Activated effector memory CD4-positive, alpha-beta T cell treated with Interleukin-2 at 50 U/mL for 16 hours (primary cell): ENCODE measurements at regions not wholly inside any gene's neighbourhood (a gene's known extent, or its start where the extent isn't known, plus 50 kb on each side); places are given as distances from the start of the nearest gene placed in this dataset.
"Not testable (repeated sequence)": the region's sequence is repeated elsewhere in the genome, so short reads cannot be mapped to it uniquely, and the experiment has no call there.

Experiments used
- DNase-seq: peaks from one replicate; pipeline ENCODE4 v3.0.0-alpha.2; 2020

DNA sequence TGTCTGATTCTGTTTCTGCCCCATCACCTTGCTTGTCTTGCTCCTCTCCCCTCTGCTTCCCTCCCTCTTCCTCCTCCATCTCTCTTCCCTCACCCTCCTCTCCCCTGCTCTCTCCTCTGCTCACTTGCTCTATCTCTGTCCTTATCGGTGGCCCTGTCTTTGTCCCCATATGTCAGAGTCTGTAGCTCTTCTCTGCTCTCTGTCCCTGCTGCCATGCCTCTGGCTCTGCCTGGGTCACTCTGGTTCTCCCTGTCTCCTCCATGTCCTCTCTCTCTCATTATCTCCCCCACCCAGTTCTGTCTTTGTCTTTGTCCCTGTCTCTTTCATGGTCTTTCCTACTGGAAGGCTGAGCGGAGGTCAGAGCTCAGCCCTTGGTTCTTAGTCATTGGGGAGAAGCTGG, 169.1 kb upstream of the NLRP1 start:
- no peak for DNase-seq

DNA sequence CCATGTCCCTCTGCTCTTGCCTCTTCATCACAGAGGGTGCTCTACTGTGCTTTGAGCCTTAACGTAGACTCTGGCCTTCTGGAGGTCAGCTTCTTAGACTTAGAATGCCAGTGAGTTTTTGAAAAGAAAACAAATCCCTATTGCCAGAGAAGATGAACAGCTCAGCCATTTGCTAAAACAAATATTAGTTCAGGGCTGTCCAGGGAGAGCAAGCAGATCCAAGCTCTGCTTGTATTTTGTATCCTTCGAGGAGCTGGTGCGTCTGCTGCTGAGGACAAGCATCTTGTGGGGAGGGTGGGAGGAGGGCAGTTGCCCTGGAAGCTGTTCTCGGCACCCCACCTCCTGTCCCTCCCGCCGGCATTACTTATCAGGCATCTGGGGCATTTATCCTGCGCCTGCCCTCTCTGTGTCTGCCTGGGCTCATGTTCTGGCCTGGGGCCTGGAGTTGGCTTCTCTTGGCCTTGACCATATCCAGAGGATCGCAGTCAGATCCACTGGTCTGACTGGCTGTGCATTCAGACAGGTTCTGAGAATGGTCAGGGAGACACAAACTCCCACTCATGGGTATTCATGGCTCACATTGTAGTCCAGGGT, 173.1 kb upstream of the NLRP1 start:
- no peak for DNase-seq

DNA sequence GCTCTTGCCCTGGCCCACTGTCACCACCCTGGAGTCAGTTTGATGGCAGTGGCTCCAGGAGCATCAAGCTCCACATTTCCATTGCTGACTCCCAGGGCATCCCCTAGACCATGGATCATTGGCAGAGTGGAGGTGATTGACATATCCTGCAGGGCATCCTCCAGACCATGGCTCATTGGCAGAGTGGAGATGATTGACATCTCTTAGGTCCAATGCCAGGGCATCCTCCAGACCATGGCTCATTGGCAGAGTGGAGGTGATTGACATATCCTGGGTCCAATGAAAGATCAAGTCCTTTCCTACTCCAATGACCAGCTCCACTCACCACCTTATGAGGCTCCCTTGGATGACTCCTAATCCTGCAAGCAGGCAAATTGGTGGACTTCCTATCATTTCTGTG, 174.3 kb upstream of the NLRP1 start:
- no peak for DNase-seq

DNA sequence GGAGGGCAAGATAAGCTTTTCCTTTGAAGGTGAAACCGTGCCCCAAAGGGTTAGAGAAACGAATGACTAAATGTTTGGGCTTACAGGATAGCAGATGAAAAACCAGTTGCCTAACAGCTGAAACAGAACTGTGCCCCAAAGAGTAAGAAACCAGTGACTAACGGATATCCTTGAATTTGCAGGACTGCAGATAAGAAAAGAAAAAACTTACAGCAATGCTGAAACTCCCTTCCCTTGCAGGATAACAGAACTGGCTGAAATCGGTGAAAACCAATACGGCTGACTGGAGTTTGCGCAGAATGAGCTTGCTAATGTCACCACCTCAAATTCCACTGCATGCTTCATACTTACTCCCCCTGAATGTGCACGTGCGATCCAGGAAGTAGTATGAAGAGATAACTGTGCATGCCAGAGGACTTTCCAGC, 175.2 kb upstream of the NLRP1 start:
- no peak for DNase-seq

DNA sequence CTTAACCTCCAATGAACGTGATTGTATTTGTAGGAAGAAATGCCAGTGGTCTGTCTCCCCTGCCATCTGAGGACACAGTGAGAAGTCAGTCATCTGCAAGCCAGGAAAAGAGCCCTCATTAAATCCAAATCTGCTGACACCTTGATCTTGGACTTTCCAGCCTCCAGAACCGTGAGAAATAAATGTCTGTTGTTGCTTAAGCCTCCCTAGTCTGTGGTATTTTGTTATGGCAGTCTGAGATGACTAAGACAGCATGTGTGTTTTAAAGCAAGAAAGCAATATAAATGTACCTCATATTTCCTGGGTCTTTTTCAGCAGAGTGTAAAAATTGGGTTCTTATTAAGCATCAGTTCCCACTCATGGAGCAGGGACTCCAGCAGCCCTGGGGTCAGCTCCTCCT, 177.9 kb upstream of the NLRP1 start:
- no peak for DNase-seq

DNA sequence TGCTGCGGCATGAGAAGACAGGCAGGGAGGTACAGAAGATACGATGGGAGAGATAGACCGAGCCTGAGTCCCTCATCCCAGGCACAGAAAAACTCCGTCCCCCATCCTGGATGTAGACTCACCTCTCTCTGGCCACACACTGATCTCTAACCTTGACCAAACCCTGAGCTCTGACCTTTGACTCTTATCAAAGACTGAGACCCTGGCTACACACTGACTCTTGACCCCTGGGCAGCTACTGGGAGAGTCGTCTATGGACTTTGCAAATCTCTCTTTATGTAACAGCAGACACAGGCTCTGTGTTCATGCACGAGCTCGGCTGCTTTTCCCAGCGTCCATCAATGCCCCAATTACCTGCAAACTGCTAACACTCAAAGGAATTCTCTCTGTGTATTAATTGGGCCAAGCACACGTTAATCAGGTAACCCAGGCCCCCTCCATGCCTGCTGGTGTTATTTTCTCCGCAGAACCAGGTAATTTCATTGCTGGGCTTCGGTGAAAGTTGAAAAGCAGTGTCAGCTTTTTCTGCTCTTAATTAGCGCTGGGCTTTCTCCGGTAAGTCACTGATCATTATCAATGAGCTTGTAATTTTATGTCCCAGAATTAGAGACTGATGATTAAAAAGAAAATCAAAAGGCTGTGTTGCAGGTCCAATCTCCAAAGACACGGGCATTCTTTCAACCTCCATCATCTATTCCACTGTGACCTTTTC, 179.4 kb upstream of the NLRP1 start:
- no peak for DNase-seq

DNA sequence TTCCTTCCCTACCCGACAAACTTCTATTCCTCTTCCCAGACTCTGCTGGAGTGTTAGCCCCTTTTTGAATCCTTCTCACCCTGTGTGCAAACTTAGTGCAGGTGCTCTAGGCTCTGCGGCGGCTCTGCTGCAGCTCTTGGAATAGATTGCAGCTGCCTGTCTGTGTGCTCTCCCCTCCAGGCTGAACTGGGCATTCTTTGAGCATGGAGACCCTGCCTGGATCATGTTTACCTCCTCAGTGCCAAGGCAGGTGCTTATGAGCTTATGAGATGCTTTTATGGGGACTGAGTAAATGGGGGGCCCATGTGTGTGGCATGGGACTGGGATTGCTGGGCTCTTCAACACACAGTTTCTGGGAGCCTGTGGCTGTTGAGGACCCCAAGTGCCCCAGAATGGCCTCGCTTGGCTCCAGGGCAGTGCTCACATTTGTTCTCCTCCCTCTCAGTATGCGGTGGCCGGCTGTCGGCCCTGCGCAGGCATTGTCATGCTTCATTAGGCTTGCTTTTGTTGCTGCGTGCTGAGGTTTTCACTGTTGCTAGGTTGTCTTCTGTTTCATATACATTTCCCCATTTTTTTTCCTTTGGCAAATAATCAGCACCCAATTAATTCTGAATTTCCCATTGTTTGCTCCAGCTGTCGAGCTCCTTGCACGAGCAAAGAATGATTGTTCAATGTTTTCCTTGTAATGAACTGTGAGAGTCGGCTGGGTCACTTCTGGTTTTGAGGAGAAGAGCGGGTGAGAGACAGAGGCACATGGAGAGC, 185.5 kb upstream of the NLRP1 start:
- DNase-seq = no peak

DNA sequence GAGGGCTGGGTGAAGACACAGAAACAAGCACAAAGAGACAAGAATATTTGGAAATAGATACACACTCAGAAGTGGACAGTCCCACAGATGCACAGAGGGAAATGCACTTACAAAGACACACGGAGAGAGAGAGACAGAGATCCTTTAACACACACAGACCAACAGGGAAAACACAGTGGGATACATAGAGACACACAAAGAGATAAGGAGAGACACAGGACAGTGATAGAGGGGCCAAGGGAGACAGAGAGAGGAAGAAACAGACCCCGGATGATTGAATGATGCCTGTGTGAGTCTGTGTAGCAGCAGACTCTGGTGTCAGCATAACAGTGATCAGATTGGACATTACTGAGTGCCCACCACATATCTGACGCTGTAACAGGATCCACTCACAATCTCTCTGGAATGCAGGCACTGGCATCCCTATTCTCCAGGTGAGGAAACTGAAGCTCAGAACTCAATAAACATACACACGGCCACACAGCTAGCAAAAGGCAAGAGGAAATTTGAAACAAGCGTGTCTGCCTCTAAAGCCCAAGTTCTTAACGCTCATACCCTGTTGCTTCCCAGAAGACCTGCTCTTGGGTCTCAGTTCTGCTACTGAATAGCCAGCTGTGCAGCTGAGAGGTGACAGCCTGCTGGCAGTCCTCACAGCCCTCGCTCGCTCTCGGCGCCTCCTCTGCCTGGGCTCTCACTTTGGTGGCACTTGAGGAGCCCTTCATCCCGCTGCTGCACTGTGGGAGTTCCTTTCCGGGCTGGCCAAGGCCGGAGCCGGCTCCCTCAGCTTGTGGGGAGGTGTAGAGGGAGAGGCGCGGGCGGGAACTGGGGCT, 186.3 kb upstream of the NLRP1 start:
- no peak for DNase-seq

DNA sequence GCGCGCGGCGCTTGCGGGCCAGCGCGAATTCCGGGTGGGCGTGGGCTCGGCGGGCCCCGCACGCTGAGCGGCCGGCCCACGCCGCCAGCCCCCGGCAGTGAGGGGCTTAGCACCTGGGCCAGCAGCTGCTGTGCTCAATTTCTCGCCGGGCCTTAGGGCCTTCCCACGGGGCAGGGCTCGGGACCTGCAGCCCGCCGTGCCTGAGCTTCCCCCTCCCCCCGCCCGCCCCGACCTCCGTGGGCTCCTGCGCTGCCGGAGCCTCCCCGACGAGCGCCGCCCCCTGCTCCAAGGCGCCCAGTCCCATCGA, 186.9 kb upstream of the NLRP1 start:
- DNase-seq = not testable (repeated sequence)

DNA sequence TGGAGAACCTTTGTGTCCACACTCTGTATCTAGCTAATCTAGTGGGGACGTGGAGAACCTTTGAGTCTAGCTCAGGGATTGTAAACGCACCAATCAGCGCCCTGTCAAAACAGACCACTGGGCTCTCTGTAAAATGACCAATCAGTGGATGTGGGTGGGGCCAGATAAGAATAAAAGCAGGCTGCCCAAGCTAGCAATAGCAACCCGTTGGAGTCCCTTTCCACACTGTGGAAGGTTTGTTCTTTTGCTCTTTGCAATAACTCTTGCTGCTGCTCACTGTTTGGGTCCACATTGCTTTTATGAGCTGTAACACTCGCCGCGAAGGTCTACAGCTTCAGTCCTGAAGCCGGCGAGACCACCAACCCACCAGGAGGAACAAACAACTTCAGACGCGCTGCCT, 187.7 kb upstream of the NLRP1 start:
- not testable (repeated sequence) for DNase-seq

DNA sequence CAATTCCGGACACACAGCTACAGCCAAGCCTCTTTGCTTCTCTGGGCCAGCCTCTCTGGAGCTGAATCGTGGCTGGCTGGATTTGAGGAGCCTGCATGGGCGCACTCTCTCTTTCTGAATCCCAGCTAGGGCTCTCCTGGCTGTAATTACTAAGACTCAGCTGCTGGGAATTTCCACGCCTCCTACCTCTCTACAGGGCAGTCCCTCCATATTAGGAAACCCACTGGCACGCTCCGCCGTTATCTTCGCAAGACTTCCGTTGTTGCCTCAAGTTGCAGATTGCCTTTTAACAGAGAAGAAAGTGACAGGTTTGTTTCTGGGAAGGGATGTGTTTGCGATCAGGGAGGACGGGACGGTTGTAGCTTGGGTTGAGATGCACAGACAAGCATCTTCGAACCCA, 188.4 kb upstream of the NLRP1 start:
- DNase-seq = no peak

DNA sequence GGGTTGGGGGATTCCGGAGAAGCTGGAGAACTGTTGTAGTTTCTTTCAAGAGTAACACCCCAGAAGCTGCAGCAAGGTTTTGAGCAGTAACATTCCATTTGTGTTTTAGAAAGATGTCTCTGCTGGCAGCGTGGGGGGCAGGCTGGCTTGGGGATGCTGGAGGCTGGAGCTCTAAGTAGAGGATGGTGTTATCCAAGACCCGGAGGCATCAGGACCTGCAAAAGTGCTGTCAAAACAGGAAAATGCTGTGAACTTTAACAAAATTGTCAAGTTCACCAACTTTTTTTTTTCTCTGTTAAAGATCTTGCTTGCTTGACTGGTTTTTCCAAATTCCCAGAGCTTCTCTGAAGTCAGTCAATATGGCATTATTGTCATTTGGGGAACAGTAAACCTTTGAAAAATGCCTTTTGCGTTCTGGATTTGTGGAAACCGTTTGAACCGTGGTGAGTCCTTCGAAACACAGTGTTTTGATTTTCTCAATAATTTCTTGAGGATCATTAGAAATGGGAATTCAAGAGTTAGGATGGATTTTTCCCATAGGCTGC, 189.6 kb upstream of the NLRP1 start:
- no peak for DNase-seq

DNA sequence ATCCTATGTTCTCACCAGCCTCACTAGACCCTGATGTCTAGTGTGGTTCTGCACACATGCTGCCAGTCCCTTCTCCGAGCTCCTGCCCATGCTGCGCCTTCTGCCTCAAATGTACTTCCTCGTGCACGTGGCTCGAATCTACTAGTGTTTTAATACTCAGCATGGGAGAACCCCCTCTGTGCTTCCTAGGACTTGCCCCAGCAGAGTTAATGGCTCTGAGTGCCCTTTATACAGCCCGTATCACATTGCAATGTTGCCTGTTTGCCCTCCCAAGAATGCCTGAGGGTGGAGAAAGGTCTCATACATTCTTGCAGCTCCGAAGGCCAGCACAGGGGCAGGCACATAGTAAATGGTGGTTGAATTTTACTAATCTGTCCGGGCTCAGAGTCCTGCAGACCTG, 190.8 kb upstream of the NLRP1 start:
- DNase-seq = no peak

DNA sequence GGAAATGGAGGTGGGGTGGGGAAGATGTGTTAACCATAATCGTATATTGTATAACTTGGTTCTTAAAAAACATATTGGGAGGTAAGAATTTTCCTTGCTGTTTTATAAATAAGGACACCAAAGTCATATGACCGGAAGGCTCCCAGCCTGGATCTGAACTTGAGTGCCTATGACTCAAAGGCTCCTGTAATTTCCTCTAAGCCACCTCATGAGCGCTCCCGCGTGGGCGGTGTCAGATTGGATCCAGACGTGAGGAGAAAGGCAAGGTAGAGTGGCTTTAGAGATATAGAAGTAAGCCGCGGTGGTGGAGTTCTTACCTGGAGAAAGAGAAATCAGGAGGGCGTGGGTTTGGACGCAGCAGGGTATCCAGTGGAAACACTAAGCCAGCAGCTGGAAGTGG, 196.2 kb upstream of the NLRP1 start:
- DNase-seq = no peak

DNA sequence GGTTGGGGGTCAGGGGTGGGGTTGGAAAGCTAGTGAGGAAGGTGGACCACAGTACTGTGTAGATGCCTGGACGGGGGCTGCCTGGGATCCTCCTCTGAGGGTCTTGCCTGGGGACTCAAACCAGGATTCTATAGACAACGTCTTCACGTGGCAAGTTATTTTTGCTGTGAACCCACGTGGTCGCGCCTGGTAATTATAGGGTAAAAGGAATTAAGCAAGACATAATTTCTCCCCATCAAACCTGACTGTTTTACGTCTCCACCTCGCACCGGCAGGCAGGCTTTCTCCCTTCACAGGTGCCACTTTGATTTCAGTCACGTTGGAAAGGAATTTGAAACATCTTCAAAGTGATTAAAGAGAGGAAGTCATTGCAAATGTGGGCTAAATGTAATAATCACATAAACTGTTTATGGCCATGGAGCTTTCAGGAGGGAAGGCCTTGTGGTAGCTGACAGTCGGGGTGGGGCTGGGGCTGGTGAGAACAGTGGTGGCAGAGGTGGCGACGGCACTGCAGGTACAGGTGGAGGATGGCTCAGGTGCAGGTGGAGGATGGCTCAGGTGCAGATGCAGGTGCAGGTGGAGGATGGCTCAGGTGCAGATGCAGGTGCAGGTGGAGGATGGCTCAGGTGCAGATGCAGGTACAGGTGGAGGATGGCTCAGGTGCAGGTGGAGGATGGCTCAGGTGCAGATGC, 197.1 kb upstream of the NLRP1 start:
- no peak for DNase-seq

DNA sequence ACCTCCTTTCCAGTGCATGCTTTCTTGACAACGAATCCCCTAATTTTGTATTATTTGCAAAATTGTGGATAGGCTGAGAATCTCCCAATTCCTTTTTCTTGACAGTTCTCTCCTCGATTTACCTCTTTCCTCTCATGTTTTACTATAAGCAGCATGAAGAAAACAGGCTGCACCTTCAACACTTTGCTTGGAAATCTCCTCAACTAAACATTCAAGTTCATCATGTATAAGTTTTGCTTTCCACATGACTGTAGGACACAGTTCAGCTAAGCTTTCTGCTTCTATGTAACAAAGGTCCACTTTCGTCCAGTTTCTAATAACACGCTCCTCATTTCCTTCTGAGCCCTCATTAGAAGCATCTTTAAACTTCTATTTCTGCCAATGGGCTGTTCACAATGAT, 199.0 kb upstream of the NLRP1 start:
- DNase-seq = no peak

DNA sequence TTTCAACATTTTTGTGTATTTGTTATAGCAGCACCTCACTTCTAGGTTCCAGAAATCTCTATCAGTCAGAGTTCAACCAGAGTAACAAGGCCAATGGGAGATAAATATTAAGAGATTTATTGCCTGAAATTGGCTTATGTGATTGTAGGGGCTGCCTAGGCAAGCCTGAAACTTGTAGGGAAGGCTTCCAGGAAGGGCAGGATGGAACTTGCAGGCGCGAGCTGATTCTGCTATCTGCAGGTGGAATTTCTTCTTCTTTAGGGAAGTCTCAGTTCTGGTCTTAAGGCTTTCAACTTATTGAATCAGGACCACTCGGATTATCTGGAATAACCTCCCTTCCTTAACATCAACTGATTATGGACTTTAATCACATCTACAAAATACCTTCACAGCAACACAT, 199.5 kb upstream of the NLRP1 start:
- DNase-seq = no peak

DNA sequence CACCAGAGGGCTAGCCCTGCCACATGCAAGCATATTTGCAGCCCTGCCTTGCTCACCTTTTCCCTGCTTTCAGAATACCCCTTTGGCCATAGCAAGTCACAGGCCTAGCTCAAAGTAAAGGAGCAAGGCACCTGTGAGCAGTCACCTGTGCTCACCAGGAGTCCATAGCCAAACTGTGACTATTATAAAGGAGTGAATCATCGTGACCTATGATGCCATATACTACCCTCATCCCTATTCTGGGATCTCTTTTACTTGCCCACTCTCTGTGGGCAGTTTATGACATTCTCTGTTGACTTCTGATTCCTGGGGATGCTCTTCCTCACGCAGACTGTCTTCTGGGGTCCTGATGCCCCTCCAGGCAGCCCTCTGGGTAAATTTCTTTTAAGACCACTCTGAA, 200.5 kb upstream of the NLRP1 start:
- DNase-seq = no peak

DNA sequence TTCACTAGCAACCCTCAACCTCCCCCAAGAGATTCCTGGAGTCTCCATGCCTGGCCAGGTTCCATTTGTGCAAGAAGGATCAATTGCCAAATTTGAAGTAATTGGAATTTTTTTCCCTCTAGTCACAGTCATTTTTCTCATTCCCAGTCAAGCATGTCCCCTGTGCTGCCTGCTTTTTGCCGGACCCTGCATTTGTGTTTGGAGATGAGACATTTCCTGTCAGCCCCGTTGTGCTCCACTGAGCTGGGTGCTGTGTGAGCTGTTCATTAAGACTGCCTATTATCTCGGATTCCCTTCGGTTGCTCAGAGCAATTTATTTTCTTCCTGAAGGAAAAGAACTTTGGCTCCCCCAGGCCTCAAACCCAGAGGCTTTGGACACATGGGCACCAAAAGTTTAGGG, 201.0 kb upstream of the NLRP1 start:
- no peak for DNase-seq

DNA sequence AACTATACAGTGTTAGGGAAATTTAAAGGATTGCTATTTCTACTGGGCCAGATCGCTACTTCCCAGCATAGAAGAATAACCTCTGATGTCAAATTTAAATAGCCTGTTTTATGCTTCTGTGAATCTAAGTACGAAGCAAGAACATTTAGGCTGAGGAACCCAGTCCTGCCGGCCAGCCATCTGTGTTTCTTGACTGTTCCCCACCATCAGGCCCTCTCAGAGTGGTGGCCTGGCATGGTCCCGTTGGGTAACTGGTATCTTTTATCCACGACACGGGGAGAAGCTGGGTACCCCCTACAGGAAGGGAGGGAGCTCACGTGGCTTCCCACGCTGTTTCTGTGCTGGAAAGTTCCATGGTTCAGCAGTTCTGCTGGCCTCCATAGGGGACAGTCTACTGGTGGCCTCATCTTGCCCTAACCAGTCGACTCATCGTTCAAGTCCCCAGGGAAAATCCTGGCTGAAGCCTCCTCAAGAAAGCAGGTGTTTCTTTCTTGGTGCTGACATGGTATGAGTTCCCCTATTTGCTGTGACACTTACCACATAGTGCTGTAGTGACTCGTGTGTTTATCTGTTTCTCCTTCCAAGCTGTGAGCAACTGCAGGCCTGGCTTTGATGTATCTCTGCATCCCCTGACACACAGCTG, 201.7 kb upstream of the NLRP1 start:
- DNase-seq = no peak

DNA sequence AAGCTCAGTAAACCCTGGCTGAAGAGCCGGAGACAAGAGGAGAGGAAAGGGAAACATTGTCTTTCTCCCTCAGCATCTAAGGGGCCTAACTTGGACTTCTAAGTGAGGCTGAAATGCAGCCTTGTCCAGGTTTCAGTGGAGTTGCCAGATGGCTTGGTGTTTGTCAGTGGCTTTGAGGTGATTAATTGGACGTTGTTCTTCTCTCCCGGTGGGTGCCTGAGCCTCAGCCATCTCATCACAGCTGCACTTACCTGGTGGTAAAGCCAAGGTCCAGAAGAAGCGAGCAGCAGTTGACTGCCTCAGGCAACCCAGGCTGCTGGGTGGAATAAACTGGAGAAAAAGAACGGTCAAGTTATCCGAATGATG, 202.2 kb upstream of the NLRP1 start:
- no peak for DNase-seq

DNA sequence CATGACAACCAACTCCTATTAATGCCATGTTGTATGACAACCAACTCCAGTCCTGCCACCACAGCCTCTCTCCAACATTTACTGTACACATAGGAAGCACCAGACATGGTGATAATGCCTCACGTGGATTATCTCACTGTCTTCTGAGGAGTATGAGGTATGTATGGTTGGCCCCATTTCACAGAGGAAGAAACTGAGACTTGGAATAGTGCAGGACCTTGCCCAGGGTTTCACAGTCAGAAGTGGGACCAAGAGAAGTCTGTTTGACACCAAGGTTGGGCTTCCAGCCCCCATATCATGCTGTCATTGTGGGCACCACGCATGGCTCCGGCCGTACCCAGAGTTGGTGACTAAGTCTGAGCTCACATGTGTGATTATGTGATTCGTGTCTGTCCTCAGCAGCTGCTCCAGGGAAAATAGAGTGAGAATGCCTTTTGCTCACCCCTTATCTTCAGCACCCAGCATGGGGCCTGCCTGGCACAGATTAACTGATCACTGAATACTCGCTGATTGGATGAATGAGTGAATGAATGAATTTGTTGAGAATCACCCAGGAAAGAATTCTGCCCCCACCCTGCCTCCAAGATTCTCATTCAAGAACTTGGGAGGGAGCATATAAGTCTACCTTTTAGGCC, 204.1 kb upstream of the NLRP1 start:
- no peak for DNase-seq
